Osteoblast (primary cell): ENCODE measurements at regions not wholly inside any gene's neighbourhood (a gene's known extent, or its start where the extent isn't known, plus 50 kb on each side); places are given as distances from the start of the nearest gene placed in this dataset.

Experiments
- DNase-seq: peaks from one replicate; pipeline ENCODE4 v3.0.0; 2011; ENCODE audit warnings: low spot score, mixed read lengths; ENCODE audit not compliant: insufficient read length; ENCODE audit errors: missing footprints
- H2AFZ ChIP-seq: 2 replicates; pipeline ENCODE4 v1.6.0; 2011; ENCODE audit warnings: mild to moderate bottlenecking, low read length
- H3K27ac ChIP-seq: 2 replicates; pipeline ENCODE4 v1.5.1; 2011; ENCODE audit warnings: mild to moderate bottlenecking, low read depth, low read length, moderate library complexity
- H3K27me3 ChIP-seq: 2 replicates; pipeline ENCODE4 v1.6.0; 2012; ENCODE audit warnings: mild to moderate bottlenecking, control low read depth, inconsistent platforms, low read length, moderate library complexity; ENCODE audit not compliant: insufficient read depth
- H3K36me3 ChIP-seq: 2 replicates; pipeline ENCODE4 v1.5.1; 2011; ENCODE audit warnings: mild to moderate bottlenecking, low read length, control low read depth, moderate library complexity; ENCODE audit not compliant: insufficient read depth
- H3K4me1 ChIP-seq: 2 replicates; pipeline ENCODE4 v1.5.1; 2011; ENCODE audit warnings: mild to moderate bottlenecking, low read length, control low read depth, moderate library complexity; ENCODE audit not compliant: insufficient read depth
- H3K4me2 ChIP-seq: 2 replicates; pipeline ENCODE4 v1.6.0; 2011; ENCODE audit warnings: mild to moderate bottlenecking, low read length; ENCODE audit not compliant: insufficient read depth
- H3K4me3 ChIP-seq: fragments of 200-600 bp; sonication (generic); 3 replicates; pipeline ENCODE4 v1.5.1; 2012; ENCODE audit warnings: mild to moderate bottlenecking, low read length, inconsistent platforms; ENCODE audit not compliant: insufficient read depth
- H3K79me2 ChIP-seq: 2 replicates; pipeline ENCODE4 v1.6.0; 2012; ENCODE audit warnings: mild to moderate bottlenecking, low read length, control low read depth, inconsistent platforms; ENCODE audit not compliant: insufficient read depth
- H3K9me3 ChIP-seq: 2 replicates; pipeline ENCODE4 v1.5.1; 2011; ENCODE audit warnings: low read depth, low read length, control low read depth
- H4K20me1 ChIP-seq: 2 replicates; pipeline ENCODE4 v1.6.0; 2012; ENCODE audit warnings: mild to moderate bottlenecking, low read length, control low read depth; ENCODE audit not compliant: insufficient read depth
- TF ChIP-seq, protein P1 (sequence below): IDR thresholded peaks from 2 replicates; pipeline ENCODE4 v1.5.1; 2011; ENCODE audit warnings: mild to moderate bottlenecking, low read depth, low read length, moderate library complexity; ENCODE audit errors: extremely low read depth

- no peaks in the 10 kb centered on the region for H4K20me1 ChIP-seq
- H3K4me1 ChIP-seq, result no peaks in the 10 kb centered on the region
- no peak overlapping the region for H3K4me2 ChIP-seq
- H2AFZ ChIP-seq, result no peak overlapping the region
- H3K27me3 ChIP-seq, result no peaks in the 10 kb centered on the region
- H3K27ac ChIP-seq, result no peak overlapping the region
- H3K9me3 ChIP-seq, result no peaks in the 10 kb centered on the region
- DNase-seq, result no peak
- H3K79me2 ChIP-seq, result no peaks in the 10 kb centered on the region
- TF ChIP-seq, protein P1, sequence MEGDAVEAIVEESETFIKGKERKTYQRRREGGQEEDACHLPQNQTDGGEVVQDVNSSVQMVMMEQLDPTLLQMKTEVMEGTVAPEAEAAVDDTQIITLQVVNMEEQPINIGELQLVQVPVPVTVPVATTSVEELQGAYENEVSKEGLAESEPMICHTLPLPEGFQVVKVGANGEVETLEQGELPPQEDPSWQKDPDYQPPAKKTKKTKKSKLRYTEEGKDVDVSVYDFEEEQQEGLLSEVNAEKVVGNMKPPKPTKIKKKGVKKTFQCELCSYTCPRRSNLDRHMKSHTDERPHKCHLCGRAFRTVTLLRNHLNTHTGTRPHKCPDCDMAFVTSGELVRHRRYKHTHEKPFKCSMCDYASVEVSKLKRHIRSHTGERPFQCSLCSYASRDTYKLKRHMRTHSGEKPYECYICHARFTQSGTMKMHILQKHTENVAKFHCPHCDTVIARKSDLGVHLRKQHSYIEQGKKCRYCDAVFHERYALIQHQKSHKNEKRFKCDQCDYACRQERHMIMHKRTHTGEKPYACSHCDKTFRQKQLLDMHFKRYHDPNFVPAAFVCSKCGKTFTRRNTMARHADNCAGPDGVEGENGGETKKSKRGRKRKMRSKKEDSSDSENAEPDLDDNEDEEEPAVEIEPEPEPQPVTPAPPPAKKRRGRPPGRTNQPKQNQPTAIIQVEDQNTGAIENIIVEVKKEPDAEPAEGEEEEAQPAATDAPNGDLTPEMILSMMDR, result no peak
- H3K4me3 ChIP-seq, result no peak overlapping the region
- H3K36me3 ChIP-seq, result no peaks in the 10 kb centered on the region
These were observed 259.4 kb upstream of the BRINP3 start for GRCh38 chr1:190736971-190737590.

DNA sequence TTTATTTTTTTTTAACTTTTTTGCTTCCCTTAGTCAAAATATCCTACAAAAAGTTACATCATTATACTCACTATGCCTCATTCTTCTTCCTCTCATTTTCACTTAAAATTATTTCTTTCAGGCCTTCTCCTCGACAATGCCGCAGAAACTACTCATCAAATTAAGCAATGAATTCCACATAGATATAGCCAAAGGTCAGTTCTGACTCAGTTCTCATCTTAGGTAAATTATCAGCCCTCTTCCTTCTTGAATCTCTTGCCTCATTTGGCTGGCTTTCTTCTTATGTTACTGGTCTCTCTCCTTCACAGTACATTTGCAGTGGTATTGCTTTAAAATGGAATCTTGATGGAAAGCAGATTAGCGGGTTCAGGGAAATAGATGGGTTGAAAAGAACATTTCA, 260.7 kb upstream of the BRINP3 start:
- TF ChIP-seq, protein P1, result no peak
- no peaks in the 10 kb centered on the region for H4K20me1 ChIP-seq
- H3K4me1 ChIP-seq, result no peaks in the 10 kb centered on the region
- no peaks in the 10 kb centered on the region for H3K9me3 ChIP-seq
- no peaks in the 10 kb centered on the region for H3K27me3 ChIP-seq
- no peak overlapping the region for H3K4me3 ChIP-seq
- no peaks in the 10 kb centered on the region for H3K36me3 ChIP-seq
- H3K4me2 ChIP-seq, result no peak overlapping the region
- DNase-seq, result no peak
- H2AFZ ChIP-seq, result no peak overlapping the region
- no peaks in the 10 kb centered on the region for H3K79me2 ChIP-seq
- H3K27ac ChIP-seq, result no peak overlapping the region

- no peaks in the 10 kb centered on the region for H4K20me1 ChIP-seq
- no peaks in the 10 kb centered on the region for H3K36me3 ChIP-seq
- H3K4me1 ChIP-seq, result no peaks in the 10 kb centered on the region
- no peak overlapping the region for H2AFZ ChIP-seq
- DNase-seq, result no peak
- TF ChIP-seq, protein P1, result no peak
- no peak overlapping the region for H3K27ac ChIP-seq
- no peaks in the 10 kb centered on the region for H3K27me3 ChIP-seq
- H3K4me2 ChIP-seq, result no peak overlapping the region
- H3K9me3 ChIP-seq, result no peaks in the 10 kb centered on the region
- H3K4me3 ChIP-seq, result no peak overlapping the region
- H3K79me2 ChIP-seq, result no peaks in the 10 kb centered on the region
These were observed 262.3 kb upstream of the BRINP3 start for GRCh38 chr1:190739926-190740325.

- Histone ChIP-seq H3K36me3 (no peaks in the 10 kb centered on the region), H4K20me1 (no peaks in the 10 kb centered on the region), H3K9me3 (no peaks in the 10 kb centered on the region), H3K27ac (no peak overlapping the region), H2AFZ (no peak overlapping the region), H3K27me3 (no peaks in the 10 kb centered on the region), H3K4me2 (no peak overlapping the region), H3K4me3 (no peak overlapping the region), H3K79me2 (no peaks in the 10 kb centered on the region), H3K4me1 (no peaks in the 10 kb centered on the region)
- no peak for DNase-seq
- TF ChIP-seq, protein P1, result no peak
These were observed 270.0 kb upstream of the BRINP3 start for GRCh38 chr1:190747704-190748103.
